HG02943 (cell line): ENCODE measurements at regions not wholly inside any gene's neighbourhood (a gene's known extent, or its start where the extent isn't known, plus 50 kb on each side); places are given as distances from the start of the nearest gene placed in this dataset.
"Not testable (repeated sequence)": the region's sequence is repeated elsewhere in the genome, so short reads cannot be mapped to it uniquely, and the experiment has no call there.

ENCODE experiments used
- ATAC-seq: cut with Tn5 transposase; IDR thresholded peaks from one replicate; pipeline ENCODE4 v1.9.1; 2021; ENCODE audit warnings: mild to moderate bottlenecking, low read depth, moderate library complexity; ENCODE audit not compliant: unreplicated experiment

DNA sequence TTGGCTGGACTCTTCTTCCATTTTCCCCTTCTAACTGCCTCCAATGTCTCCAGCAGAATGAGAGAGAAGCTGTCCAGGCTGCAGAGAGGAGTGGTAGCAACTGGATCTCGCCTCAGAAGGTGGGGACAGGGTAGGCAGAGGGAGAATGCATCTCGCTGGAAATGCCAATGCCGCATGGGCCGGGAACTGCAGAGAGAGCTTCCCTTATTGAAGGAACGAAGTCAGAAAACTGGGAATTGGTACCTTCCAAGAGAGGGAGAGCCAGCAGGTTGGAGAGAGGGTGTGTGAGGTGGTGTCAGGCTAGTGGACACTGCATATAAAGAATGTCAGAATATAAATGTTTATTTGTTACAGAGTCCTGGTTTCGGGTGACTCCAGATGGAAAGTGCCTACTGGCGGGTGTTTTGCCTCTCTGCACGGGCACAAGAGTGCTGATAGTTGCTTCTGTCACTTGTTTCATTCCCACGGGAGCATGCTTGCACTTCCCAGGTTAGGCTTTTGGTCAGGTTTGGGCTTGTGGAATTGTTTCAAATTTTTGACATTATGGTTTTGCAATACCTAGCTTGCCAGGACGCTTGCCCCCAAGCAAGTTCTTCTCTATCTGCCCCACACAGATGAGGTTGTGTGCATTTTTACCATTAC is 156.8 kb upstream of the STS start:
- ATAC-seq, result no peak

DNA sequence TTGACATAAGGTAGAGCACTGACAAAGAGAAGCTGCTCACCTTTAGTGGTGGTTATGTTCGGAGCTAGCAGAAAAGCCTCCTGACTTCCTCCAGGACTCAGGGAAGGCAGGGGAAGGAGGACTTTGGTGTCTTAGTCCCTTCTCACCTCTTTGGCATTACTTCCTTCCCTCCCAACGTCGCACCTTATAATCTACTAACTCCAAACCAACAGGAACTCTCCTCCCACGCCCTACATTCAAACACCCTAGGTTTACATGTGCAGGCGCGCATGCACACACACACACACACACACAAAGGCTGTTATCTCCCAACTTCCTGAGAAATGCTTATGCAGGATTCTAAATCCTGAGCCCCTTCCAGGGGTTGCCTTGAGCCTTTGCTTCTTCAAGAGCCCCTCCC is 157.7 kb upstream of the STS start:
- ATAC-seq, result no peak

DNA sequence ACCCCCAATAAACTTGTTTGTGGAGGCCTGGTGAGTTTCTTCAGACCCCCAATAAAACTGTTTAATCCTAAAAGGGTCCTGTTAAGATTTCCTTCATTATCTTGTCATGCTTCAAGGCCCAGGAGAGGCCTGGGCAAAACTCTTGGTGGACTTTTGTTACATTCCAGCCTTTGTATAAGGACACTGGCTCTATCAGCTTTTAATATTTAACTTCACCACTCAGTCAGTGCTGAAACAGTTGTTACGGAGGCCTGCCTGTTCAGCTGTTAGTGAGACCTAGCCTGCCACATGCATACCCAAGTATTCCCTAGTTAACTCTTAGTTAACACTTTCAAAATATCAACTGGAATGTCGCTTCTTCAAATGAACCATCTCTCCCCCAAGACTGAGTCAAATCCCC is 158.8 kb upstream of the STS start:
- not testable (repeated sequence) for ATAC-seq

DNA sequence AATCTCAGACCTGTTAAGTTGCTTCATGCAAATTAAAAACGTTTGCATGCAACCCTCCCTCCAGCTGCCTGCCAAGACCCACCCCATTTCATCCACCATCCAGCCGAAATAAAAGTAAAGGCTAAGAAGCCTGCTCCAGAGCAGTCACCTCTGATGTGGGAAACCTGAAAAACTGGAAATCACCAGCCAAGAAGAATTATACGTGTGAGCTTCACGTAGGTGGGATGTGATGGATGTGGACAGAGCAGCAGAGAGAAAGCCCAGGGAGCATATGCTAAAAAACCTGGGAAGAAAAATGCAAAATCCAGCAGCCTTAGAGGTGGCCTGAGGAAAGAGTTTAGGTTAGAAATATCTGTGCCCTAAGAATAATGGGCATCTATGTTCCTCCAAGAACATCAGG is 160.6 kb upstream of the STS start:
- no peak for ATAC-seq

DNA sequence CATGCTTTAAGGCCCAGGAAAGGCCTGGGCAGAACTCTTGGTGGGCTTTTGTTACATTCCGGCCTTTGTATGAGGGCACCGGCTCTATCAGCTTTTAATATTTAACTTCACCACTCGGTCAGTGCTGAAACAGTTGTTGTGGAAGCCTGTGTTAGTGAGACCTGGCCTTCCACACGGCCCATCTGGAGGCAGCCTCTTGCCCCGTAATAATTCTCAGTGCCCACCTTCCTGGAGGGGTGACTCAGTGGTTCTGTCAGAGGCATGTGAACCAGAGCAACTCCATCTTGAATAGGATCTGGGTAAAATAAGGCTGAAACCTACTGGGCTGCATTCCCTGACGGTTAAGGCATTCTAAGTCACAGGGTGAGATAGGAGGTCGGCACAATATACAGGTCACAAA is 162.0 kb upstream of the STS start:
- no peak for ATAC-seq

DNA sequence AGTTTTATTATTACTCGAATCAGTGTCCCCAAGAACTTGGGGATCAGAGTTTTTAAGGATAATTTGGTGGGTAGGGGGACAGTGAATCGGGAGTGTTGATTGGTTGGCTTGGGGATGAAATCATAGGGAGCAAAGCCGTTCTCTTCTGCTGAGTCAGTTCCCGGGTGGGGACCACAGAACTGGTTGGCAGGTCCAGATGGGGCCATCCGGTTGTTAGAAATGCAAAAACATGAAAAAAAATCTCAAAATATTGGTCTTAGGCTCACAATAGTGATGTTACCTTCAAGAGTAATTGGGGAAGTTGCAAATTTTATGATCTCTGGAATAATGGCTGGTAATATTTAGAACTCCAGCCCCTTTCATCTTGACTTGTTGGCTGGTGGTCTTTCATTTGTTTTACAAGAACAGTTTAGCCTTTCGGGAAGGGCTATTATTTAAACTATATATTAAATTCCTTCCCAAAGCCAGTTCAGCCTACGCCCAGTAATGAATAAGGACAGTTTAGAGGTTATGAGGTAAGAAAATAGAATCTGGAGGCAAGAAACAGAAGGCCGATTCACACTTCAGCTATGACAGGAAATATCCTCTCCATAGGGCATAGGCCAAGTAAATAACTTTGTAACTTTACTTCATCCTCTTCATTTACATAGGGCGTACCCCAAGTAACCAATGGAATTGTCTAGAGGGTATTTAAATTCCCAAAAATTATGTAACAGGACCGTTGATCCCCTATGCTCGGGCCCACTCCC is 164.1 kb upstream of the STS start:
- no peak for ATAC-seq

DNA sequence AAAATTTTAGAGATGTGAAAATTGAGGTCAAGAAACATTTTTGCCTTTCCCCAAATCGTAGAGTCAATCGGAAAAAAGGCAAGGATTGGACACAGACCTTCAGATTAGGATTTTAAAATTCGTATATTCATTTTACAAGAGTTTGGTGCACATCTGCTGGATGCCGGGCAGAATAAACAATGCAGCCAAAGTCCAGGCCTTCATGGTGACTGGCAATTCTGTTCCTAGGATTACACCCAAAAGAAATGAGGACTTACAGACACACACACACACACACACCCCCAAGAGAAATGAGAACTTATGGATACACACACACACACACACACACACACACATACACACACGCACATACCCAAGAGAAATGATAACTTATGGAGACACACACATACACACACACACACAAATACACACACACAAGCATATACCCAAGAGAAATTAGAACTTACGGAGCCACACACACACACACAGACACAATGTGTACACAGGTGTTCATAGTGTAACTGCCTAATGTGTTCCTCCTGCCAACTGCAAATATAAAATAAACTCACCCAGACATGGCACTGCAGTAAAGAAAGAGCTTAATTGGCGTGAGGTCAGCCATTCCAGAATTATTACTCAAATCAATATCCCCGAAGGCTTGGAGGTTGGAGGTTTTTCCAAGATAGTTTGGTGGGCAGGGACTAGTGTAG is 165.7 kb upstream of the STS start:
- ATAC-seq, result no peak

DNA sequence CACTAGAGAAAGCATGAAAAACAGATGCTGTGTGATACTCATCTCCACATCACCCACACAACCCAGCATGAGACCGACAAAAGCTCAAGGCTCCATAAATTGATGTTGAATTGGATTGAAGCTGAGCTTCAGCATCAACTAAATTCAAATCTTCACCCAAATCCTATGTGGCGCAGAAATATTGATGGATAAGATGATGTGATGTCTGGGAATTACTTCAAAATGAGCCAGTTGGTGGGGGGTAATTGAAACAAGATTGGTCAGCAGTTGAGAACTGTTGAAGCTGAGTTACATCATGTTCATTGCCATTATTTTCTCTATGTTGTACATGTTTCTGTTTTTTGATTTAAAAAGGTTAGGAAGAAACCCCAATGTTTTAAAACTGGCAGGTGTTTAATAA is 166.5 kb upstream of the STS start:
- no peak for ATAC-seq

DNA sequence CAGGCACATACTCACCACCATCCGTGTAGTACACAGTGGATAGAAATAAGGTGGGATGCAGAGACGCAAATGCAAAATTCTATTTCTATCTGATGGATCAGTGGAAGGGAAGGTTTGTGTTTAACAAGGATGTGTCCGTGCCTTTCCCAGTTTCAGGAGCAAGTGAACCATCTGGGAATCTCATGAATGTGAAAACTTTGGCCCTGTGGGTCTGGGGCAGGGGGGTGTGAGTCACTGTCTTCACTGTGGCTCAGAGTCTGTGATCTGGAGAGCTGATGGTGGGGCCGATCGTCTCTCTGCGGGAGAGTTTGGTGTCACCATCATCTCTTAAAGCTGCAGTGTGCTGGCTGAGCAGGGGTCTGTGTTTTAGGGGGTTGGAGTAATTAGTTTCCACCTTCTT is 179.3 kb upstream of the STS start:
- no peak for ATAC-seq

DNA sequence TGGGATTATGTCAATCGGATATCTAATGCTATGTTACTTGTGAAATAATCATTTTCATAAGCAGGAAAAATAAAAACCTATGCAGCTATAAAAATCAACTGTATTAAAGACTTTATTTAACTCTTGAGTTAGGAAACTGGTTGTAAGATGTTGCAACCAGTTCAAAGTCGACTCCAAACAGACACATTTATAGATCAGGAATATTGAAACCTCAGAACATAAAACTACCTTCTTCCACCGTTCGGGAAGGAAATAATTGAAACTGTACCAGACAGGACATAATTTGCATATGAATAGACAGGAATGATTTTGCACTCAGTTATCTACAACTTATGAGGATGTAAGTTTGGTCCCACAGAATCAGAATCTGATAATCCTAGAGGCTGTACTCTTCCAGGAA is 181.8 kb upstream of the STS start:
- no peak for ATAC-seq

DNA sequence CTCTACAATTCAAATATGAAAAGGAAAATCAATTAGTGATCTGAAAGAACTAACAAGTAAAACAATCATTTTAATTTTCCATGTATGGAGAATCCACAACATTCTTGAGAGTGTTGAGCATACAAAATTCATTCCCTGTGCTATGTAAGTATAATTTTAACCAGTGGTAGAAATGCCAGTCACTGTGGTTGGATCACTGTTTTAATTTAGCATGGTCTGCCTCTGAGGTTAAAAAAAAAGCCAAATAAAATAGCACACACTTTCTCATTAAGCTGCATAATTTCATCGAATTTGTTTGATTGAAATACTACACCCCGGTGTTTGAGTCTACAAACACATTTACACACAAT is 185.5 kb upstream of the STS start:
- ATAC-seq, result no peak

DNA sequence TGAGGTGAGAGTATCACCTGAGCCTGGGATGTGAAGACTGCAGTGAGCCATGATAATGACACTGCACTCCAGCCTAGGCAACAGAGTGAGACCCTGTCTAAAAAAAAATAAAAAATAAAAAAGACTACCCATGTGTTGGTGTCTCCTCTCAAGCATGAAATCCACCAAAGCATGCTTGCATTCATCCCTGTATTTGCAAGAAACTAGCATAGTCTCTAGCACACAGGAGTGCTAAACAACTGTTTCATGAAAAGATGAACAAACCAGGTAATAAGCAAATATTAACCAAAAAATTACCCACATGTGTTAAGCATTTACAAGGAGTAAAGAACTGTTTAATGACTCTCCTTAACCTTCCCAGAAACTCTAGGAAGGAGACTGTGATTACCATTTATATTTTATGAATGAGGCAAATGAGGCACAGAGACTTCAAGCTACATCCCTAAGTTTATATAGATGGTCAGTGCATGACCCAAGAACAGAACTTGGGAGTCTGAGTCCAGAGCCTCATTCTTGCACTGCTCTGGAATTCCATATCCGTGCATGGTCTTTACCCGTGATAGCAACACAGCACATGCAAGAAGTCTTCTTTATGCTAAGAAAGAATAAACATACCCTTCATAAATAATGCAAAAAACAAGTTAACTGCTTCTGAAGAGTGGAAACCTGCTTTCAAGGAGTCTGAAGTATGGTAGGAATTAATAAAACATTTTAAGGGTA is 186.1 kb upstream of the STS start:
- no peak for ATAC-seq

DNA sequence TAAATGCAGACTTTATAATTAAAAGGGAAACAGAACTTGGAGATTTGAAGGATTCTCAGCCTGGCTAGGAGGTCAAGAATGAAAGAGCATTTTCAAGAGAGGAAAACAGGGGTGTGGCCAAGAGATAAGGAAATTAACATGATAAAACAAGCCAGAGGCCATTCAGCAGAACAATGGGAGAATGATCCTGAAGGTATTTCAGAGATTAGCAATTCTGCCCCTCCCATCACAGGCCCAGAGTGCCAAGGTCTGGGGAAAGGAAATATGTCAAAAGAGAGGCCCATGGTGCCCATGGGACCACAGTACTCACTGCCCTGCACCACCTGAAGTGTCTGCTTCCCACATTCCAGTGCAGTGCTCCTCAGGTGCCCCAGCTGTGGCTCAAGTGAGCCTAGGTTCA is 188.5 kb upstream of the STS start:
- no peak for ATAC-seq

DNA sequence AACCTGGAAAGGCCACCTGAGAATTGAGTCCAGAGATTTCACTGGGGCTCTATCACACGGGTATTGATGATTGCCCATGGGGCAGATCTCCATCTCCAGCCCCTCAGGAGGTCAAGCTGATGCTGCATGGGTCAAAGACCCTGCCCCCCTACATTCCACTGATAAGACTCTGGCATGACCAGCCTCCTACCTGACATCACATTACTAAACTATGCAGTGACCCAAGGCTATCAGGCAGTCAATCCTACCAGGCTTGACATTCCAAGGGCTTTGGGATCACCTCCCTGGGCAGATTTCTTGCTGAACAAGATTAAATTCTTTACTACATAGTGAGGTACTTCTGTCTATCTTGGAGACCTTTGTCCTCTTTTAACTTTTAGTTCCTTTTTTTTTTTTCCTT is 192.7 kb upstream of the STS start:
- no peak for ATAC-seq

DNA sequence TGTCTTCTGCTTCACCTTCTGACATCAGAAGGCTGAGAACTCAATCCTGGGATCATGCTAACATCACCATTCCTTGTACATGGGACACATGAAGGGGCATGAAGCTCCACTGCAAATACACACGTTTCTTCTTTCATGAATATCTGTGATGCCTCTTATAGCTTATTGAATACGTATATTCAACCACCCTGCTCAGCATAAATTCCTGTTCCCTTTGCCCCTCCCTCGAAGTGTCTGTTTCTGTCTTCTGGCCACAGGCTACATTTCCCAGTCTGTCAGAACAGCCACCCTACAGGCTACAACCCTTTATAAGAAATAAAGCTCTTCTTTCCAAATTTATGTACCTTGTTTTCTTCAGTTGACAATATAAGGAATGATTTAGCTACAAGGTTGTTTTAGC is 201.3 kb upstream of the STS start:
- ATAC-seq, result no peak

DNA sequence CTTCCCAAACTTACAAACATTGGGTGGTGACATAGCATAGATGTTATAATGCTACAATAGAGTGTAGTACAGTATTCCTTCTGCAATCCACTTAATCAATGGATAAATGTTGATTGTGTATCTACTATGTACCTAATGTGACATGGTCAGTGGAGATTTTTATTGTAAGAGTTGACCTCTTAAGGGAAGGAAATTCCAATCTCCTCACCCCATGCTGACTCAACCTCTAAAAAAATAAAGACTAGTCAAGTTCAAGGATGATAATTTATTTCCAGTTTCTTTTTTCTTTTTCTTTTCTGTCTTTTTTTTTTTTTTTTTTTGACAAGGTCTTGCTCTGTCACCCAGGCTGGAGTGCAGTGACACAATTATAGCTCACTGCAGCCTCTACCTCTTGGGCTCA is 206.5 kb upstream of the STS start:
- no peak for ATAC-seq

DNA sequence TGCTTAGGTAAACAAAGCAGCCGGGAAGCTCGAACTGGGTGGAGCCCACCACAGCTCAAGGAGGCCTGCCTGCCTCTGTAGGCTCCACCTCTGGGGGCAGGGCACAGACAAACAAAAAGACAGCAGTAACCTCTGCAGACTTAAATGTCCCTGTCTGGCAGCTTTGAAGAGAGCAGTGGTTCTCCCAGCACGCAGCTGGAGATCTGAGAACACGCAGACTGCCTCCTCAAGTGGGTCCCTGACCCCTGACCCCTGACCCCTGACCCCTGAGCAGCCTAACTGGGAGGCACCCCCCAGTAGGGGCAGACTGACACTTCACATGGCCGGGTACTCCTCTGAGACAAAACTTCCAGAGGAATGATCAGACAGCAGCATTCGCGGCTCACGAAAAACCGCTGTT is 214.6 kb upstream of the STS start:
- not testable (repeated sequence) for ATAC-seq

DNA sequence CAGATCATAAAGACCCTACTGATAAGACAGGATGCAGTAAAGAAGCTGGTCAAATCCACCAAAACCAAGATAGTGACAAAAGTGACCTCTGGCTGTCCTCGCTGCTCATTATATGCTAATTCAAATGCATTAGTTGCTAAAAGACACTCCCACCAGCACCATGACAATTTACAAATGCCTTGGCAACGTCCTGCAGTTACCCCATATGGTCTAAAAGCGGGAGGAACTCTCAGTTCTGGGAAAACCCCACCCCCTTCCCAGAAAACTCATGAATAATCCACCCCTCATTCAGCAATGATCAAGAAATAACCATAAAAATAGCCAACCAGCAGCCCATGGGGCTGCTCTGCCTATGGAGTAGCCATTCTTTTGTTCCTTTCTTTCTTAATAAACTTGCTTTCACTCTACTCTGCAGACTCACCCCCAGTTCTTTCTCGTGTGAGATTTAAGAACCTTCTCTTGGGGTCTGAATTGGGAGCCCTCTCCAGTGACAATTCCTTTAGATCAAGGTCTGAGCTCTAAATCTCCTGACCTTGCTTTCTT is 217.1 kb upstream of the STS start:
- ATAC-seq, result no peak

DNA sequence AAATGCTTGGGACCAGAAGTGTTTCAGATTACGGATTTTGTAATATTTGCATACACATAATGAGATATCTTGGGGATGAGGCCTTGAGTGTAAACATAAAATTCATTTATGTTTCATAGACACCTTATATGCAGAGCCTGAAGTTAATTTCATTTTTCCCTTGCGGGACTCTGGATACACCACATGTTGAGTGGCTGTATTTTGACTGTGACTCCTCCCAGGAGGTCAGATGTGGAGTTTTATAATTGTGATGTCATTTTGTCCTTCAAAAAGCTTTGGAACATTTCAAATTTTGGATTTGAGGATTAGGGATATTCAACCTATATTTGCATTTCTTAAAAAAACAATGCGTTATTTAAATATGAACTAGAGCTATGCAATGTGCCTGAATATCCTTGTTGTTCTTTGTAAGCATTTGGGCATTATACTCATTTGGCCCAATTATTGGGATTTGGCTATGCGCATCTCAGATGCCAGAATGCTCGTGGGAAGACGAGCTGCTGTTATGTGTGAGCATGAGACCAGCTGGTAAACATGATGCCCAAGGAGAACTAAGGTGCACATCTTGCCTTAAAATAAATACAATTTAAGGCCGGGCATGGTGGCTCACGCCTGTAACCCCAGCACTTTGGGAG is 223.0 kb upstream of the STS start:
- ATAC-seq, result no peak

DNA sequence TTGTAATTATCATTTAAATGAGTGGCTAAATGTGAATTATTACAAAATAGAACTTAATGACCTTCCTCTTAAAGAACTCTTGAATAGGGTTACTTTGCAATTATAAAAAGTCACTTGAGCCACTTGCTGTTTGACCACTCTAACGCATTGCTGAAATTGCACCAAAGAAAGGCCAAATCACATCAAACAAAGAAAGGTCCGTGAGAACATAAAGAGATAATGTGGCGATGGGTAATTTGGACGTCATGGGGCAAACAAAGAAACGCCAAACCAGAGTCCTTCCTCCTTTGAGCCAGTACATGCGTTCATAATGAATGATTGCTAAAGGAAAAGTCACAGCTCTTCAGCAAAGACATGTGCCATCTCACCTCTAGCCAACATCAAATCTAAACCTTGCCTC is 229.8 kb upstream of the STS start:
- ATAC-seq, result no peak

DNA sequence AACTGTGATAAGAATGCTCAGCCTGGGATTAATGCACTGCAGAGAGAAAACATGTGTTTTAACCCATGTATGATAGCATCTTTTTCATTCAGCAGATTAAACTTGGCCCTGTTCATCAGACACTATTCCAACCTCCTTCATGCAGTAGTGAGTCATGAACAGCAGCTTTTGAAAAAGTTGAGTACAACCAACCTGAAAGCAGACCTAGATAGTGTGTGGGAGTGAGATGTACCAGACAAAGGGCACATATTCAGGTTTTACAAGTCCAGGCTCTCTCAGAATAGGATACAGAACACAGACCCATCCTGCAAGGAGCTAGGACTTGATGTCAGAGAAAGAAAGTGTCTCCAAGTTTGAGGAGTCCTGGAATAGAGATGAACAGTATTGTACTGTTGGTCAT is 237.3 kb upstream of the STS start:
- ATAC-seq, result no peak
